ENCODE measurements at regions not wholly inside any gene's neighbourhood (a gene's known extent, or its start where the extent isn't known, plus 50 kb on each side); places are given as distances from the start of the nearest gene placed in this dataset.

- peak overlapping the region in 2 of 4 donors; percentile 6 to 60 for H3K27ac ChIP-seq
- ATAC-seq, result peak; percentile 91
Measured at GRCh38 chr10:91077549-91078071, 142.9 kb upstream of the PCGF5 start.

GRCh38 chr10:91080776-91081175, 139.7 kb upstream of the PCGF5 start:
- Histone ChIP-seq H3K4me3 (no peak overlapping the region), H3K27ac (no peak overlapping the region), H3K4me1 (peaks cover 22% of the 10 kb centered on the region), H3K36me3 (replicated peaks in 1 of 2; ENCODE audit: insufficient read depth in 1 of 2, low read depth in 2 of 2) (no peaks in the 10 kb centered on the region), H3K9me3 (no peaks in the 10 kb centered on the region), H3K27me3 (no peaks in the 10 kb centered on the region)
- ATAC-seq (no peak), DNase-seq (no peak)
- TF ChIP-seq POLR2A (IDR thresholded peaks at IDR 0.05) (no peak), CTCF (IDR thresholded peaks at IDR 0.05) (no peak)
- 89 to 94% methylated on average over 1 of the region's 1 CpG for WGBS, 2 donors
- intact Hi-C loops (cut with DNase I), result no loop called here

More at GRCh38 chr10:91077549-91078071, 142.9 kb upstream of the PCGF5 start:
- WGBS, 2 donors, result 7 to 16% methylated on average over 8 of the region's 8 CpGs
- Histone ChIP-seq H3K27me3 (no peaks in the 10 kb centered on the region), H3K4me1 (peaks cover 22% of the 10 kb centered on the region), H3K9me3 (no peaks in the 10 kb centered on the region), H3K4me3 (no peak overlapping the region), H3K36me3 (replicated peaks in 1 of 2; ENCODE audit: insufficient read depth in 1 of 2, low read depth in 2 of 2) (no peaks in the 10 kb centered on the region)
- TF ChIP-seq CTCF (IDR thresholded peaks at IDR 0.05) (peak in 1 of 7 experiments; percentile 12), POLR2A (IDR thresholded peaks at IDR 0.05) (no peak)
- intact Hi-C loops (cut with DNase I), result no loop called here
- peak; percentile 89 to 95 (median 92) for DNase-seq

- TF ChIP-seq CTCF (IDR thresholded peaks at IDR 0.05), result no peak
- 81 to 93% methylated on average over 7 of the region's 7 CpGs for WGBS, 2 donors
- peaks cover 13% of the 10 kb centered on the region for H3K4me1 ChIP-seq
- DNase-seq (no peak), ATAC-seq (no peak)
- intact Hi-C loops (cut with DNase I), result no loop called here
- H3K4me3 ChIP-seq, result no peak overlapping the region
- no peaks in the 10 kb centered on the region for H3K27me3 ChIP-seq
- no peaks in the 10 kb centered on the region for H3K9me3 ChIP-seq
- H3K36me3 ChIP-seq (replicated peaks in 1 of 2; ENCODE audit: insufficient read depth in 1 of 2, low read depth in 2 of 2), result no peaks in the 10 kb centered on the region
- H3K27ac ChIP-seq, result no peak overlapping the region
Measured at GRCh38 chr10:91082447-91082846, 138.0 kb upstream of the PCGF5 start.

- Histone ChIP-seq H3K36me3 (replicated peaks in 1 of 2; ENCODE audit: insufficient read depth in 1 of 2, low read depth in 2 of 2) (no peaks in the 10 kb centered on the region), H3K27ac (no peak overlapping the region), H3K9me3 (no peaks in the 10 kb centered on the region), H3K27me3 (no peaks in the 10 kb centered on the region), H3K4me3 (no peak overlapping the region), H3K4me1 (no peaks in the 10 kb centered on the region)
- WGBS, 2 donors, result 30 to 44% methylated on average over 7 of the region's 7 CpGs
- DNase-seq (no peak), ATAC-seq (no peak)
- TF ChIP-seq CTCF (IDR thresholded peaks at IDR 0.05) (peak in 4 of 7 experiments; percentile 9 to 29 (median 19)), POLR2A (IDR thresholded peaks at IDR 0.05) (no peak)
- intact Hi-C loops (cut with DNase I), result no loop called here
Measured at GRCh38 chr10:91088300-91089140, 131.9 kb upstream of the PCGF5 start.

Data from body of pancreas (tissue), 4 donors.